GM21619 (cell line): ENCODE measurements at regions not wholly inside any gene's neighbourhood (a gene's known extent, or its start where the extent isn't known, plus 50 kb on each side); places are given as distances from the start of the nearest gene placed in this dataset.
"Not testable (repeated sequence)": the region's sequence is repeated elsewhere in the genome, so short reads cannot be mapped to it uniquely, and the experiment has no call there.

ENCODE experiments used
- ATAC-seq: cut with Tn5 transposase; IDR thresholded peaks from one replicate; pipeline ENCODE4 v1.9.1; 2021; ENCODE audit not compliant: unreplicated experiment

DNA sequence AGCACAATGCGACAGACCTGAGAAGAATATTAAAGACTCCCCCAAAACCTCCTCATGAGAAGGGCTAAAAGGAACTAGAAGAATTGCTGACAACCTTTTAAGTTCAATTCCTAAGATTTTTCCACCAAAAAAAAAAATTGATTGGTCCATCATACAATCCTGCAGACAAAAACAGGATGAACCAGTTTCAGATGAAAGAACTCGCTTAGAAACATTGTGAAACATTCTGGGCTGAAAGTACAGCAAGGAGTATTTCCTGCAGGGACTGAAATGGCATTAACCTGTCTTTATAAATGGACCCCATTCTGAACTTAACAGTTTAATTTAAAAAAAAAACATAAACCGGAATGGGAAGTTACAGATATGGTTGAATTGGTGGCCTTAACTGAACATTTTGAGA lies 96.0 kb upstream of the FAM174B start:
- ATAC-seq, result no peak

DNA sequence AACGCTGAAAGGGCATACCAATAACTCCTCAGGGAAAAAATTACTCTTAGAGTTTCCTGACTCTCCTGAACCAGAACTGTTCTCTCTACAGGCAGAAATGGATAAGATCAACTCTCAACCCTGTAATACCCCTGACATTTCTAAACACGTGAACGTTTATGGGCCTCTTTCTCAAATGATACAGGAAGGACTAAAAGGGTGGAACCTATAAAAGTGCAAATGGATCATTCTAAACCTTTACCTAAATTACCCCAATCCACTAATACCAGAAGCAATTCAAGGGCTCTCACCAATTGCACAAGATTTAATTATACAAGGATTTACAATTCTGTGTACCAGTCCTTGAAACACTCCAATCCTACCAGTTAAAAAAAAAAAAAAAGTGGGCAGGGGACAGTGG lies 98.0 kb upstream of the FAM174B start:
- no peak for ATAC-seq

DNA sequence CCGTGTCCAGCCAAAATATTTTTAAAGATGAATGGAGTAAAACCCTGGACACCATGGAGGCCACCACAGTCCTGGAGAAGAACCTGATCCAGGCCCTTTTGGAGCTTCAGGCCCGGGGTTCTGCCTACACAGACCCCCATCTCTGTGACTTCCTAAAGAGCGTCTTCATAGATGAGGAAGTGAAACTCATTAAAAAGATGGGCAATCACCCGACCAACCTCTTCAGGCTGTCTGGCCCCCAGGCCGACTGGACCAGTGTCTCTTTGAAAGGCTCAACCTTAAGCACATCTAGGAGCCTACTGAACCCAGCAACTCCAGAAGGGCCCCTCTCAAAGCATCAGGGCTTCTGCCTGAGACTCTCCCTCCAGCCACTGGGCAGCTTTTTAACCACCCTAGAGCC lies 107.9 kb upstream of the FAM174B start:
- ATAC-seq, result no peak

DNA sequence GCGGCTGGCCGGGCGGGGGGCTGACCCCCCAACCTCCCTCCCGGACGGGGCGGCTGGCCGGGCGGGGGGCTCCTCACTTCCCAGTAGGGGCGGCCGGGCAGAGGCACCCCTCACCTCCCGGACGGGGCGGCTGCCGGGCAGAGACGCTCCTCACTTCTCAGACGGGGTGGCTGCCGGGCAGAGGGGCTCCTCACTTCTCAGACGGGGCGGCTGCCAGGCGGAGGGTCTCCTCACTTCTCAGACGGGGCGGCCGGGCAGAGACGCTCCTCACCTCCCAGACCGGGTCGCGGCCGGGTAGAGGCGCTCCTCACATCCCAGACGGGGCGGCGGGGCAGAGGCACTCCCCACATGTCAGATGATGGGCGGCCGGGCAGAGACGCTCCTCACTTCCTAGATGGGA lies 112.6 kb upstream of the FAM174B start:
- not testable (repeated sequence) for ATAC-seq

DNA sequence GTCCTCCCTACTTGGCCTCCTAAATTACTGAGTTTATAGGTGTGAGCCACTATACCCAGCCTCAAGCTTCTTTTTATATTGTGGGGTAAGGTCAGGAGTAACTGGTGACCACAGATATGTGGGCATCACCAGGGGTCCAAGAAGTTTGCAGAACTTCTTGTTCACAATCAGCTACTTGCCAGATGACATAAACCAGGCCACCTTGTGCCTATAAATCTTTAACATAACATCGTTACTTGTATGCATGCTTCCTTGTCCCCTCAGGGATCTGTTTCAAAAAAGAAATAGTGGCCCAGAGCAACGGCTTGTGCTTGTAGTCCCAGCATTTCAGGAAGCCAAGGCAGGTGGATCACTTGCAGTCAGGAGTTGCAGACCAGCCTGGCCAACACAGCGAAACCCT lies 115.1 kb upstream of the FAM174B start:
- ATAC-seq, result no peak

DNA sequence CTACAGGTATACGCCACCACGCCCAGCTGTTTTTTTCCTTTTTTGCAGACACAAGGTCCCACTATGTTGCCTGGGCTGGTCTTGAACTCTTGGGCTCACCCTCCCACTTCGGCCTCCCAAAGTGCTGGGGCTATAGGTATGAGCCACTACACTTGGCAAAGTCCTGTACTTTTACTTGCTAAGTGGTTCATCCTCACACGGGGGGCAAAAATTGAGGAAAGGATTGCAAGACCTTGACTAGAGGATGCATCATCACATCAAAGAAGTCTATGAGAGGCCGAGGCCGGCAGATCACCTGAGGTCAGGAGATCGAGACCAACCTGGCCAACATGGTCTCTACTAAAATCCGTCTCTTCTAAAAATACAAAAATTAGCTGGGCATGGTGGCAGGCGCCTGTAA lies 116.5 kb upstream of the FAM174B start:
- ATAC-seq, result no peak

DNA sequence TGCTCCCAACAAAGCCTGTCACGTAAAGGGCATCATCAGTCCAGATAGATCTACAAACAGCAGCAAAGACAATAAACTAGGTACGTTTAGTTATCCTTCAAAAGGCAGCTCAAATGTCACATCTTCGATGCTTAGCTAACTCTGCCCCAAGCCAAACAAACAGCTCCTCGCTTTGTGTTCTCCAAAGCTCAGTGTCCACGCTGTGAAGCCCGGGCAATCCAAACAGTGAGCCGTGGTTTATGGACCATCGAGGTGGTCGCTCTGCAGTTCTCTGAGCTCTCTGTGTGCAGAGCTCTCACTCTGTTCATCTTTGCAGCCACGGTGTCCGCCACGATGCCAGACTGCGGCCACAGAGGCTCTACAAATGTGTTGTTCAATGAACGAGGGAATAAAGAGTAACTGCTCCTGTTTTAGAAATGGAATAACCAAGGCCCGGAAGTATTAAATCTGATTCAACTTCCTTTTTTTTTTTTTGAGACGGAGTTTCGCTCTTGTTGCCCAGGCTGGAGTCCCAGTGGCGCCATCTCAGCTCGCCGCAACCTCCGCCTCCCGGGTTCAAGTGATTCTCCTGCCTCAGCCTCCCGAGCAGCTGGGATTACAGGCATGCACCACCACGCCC lies 117.2 kb upstream of the FAM174B start:
- no peak for ATAC-seq

DNA sequence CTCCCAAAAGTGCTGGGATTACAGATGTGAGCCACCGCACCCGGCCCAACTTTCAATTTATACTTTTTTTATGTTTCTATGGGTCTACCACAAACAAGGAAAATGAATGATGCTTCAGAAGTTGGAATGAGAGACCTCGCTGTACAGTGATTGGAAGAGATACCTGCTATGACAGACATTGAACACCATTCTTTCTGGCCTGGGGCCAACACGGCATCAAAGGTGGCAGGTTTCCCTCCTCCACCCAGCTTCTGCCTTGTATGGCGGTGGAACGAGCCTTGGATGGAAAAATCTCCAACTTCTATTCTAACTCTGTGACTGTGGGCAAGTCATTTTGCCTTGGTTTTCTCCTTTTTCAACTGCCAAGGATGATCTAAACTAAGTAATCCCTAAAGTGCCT lies 117.8 kb upstream of the FAM174B start:
- ATAC-seq, result no peak

DNA sequence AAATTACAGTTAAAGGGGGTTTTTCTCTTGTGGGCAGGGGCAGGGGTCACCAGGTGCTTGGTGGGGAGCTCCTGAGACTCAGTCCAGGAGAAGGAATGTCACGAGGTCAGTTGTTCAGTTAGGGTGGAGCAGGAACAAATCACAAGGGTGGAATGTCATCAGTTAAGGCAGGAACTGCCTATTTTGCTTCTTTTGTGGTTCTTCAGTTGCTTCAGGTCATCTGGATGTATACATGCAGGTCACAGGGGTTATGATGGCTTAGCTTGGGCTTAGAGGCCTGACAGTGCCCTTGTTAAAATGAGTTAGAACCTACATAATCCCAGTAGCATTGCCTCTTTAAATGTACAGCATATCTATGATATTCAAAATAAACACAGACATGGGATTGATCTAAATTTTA lies 120.2 kb upstream of the CHD2 start:
- no peak for ATAC-seq

DNA sequence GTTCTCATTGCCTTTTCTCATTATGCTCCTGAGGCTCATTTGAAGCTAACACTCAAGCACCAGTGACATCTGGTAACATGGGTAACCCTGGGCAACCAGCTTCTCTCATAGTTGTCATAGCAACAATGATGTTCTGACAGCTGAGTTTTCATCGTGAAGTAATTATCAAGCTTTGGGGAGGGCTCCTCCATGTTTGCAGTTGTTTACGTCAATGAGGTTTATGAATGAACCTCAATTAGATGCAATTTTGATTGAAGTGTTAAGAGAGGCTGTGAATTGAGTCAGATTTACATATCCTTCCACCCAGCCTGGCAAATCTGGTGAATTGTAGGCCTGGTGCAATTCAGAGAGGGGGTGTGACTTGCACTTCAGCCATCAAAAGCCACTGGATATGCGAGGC lies 119.3 kb upstream of the CHD2 start:
- no peak for ATAC-seq

DNA sequence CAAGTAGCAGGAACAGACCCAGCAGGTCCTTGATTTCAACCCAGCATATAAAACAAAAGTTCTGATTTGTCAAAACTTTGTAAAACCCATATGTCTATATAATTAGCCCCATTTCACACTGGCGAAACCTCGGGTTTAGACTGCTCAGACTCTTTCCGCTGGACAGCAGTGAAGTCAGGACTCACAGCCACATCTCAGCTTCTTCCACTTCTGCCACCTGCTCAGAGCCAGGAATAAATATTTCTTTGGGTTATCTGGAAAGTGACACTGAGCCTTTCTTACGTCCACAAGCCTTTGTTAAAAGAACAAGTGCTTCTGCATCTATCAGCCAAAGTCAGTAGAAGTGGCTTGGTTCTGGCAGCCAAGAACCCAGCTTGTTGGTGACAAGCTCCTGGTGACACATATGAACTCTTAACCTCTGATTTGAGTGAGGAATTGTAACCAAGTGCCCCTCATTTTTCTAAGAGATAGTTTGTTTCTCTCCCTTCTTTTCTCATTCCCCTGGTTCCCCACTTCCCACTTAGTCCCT lies 118.1 kb upstream of the CHD2 start:
- no peak for ATAC-seq

DNA sequence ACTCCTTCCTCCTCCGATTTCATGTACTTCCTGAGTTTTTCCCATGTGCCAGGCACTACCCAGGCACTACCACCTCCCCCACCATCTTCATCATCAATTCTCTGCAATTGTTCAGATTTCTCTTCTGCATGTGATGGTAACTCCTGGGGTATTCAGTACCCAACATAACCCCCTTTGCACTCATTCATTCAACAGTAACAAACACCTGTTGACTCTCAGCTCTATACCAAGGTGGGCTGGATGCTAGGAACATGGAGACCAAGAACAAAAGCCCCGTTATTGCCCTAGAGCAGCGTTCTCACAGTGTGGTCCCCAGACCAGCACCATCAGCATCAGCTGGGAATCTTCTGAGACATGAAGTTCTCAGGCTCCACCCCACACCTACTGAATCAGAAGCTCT lies 113.0 kb upstream of the CHD2 start:
- no peak for ATAC-seq

DNA sequence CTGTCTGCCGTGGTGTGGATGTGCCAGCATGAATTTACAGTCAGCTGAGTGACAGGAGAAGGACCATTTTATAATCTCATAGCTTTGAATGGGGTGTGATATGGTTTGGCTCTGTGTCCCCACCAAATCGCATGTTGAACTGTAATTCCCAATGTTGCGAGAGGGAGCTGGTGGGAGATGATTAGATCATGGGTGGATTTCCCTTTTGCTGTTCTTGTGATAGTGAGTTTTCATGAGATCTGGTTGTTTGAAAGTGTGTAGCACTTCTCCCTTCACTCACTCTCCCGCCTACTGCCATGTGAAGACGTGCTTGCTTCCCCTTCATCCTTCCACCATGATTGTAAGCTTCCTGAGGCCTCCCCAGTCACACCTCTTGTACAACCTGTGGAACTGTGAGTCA lies 111.9 kb upstream of the CHD2 start:
- no peak for ATAC-seq

DNA sequence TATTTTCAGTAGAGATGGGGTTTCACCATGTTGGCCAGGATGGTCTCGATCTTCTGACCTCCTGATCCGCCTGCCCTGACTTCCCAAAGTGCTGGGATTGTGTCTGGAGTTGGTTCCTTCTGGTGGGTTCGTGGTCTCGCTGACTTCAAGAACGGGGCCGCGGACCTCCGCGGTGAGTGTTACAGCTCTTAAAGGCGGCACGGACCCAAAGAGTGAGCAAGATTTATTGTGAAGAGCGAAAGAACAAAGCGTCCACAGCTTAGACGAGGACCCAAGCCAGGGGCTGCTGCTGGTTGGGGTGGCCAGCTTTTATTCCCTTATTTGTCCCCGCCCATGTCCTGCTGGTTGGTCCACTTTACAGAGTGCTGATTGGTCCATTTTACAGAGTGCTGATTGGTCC lies 111.3 kb upstream of the CHD2 start:
- ATAC-seq, result not testable (repeated sequence)

DNA sequence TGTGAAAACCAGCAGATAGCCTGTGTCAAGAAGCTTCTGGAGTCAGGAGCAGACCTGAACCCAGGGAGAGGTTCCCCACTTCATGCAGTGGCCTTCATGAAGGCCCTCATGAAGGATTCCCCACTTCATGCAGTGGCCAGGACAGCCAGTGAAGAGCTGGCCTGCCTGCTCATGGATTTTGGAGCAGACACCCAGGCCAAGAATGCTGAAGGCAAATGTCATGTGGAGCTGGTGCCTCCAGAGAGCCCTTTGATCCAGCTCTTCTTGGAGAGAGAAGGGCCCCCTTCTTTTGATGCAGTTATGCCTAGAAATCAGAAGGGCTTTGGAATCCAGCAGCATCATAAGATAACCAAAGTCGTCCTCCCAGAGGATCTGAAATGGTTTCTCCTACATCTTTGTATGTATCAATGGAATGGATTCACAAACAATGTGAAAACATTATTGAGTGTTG lies 103.9 kb upstream of the CHD2 start:
- no peak for ATAC-seq

DNA sequence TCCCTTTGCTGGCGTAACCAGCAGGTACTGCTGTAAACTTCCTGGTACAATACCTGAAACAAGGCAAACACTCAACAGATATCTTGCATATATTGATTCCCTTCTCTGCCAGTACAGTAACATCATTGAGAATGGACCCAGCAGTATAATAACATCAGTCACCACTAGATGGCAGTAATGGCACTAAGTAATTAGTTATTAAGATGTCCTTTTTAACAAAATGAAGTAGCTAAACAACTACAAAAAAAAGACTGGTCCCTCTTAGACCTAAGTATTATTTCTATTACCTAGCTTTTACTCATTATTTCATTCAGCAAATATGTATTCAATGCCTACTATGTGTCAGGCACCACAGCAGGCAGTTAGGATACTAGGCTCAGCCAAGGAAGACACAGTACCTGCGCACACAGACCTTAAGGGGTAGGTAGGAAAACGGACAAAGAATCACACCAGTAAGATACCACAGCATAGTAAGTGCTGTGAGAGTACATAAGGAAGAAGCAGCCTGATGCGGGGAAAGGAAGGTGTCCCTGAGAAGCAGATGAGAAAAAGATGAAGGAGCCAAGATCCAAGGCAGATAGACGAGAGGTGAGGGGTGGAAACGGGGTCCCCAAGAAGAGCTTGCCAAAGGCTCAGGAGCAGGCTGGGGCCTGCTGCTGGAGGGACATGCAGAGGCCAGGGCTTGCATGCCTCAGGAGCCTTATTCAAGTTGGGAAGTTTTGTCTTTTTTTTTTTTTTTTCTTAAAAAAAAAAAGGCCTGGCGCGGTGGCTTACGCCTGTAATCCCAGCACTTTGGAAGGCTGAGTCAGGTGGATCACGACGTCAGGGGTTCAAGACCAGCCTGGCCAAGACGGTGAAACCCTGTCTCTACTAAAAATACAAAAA lies 102.7 kb upstream of the CHD2 start:
- peak; percentile 83 for ATAC-seq

DNA sequence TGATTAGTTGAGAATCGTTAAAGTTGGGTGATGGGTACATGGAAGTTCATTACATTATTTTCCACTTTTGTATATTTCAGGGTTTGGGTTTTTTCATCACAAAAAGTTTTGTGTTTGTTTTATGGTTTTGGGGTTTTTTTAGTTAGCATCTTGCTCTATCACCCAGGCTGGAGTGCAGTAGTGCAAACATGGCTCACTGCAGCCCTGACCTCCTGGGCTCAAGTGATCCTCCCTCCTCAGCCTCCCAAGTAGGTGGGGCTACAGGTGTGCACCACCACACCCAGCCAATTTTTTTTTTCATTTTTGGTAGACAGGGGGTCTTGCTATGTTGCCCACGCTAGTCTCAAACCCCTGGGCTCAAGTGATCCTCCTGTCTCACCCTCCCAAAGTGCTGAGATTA lies 100.1 kb upstream of the CHD2 start:
- no peak for ATAC-seq

DNA sequence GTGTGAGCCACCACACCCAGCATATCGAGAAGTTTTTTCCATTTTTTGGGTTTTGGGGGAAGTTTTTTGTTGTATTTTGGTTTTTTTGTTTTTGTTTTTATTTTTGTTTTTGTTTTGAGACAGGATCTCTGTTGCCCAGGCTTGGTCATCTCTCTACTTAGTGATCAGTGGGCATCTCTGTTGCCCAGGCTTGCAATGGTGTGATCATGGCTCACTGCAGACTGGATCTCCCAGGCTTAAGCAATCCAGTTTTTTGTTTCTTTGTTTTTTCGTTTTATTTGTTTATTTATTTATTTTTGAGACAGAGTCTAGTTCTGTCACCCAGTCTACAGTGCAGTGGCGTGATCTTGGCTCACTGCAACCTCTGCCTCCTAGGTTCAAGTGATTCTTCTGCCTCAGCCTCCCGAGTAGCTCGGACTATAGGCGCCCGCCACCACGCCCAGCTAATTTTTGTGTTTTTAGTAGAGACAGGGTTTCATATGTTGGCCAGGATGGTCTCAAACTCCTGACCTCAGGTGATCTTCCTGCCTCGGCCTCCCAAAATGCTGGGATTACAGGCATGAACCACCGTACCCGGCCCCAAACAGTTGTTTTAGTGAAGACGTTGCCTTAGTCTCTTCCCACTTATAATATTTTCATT lies 99.6 kb upstream of the CHD2 start:
- not testable (repeated sequence) for ATAC-seq

DNA sequence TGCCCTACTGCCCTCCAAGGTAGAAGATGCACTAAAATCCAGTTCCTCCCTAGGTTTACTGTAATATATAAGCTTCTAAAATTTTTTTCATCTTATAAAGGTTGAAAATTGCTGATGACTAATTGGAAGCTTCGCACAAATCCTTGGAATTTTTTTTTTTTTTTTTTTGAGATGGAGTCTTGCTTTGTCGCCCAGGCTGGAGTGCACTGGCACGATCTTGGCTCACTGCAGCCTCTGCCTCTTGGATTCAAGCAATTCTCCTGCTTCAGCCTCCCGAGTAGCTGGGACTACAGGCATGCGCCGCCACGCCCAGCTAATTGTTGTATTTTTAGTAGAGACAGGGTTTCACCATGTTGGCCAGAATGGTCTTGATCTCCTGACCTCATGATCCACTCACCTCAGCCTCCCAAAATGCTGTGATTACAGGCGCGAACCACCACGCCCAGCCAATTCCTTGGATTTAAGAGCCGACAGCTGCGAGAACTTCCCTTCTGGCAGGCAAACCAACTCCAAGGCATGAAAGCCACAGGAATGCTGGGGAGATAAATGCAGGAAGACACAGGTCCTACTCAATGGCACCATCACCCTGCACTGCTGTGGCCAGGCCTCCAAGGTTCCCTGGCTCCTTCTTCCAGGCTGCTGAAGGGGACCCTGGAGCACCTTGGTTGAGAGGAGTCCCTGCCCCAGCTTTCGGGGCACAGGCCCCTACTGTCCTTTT lies 98.9 kb upstream of the CHD2 start:
- ATAC-seq, result not testable (repeated sequence)

DNA sequence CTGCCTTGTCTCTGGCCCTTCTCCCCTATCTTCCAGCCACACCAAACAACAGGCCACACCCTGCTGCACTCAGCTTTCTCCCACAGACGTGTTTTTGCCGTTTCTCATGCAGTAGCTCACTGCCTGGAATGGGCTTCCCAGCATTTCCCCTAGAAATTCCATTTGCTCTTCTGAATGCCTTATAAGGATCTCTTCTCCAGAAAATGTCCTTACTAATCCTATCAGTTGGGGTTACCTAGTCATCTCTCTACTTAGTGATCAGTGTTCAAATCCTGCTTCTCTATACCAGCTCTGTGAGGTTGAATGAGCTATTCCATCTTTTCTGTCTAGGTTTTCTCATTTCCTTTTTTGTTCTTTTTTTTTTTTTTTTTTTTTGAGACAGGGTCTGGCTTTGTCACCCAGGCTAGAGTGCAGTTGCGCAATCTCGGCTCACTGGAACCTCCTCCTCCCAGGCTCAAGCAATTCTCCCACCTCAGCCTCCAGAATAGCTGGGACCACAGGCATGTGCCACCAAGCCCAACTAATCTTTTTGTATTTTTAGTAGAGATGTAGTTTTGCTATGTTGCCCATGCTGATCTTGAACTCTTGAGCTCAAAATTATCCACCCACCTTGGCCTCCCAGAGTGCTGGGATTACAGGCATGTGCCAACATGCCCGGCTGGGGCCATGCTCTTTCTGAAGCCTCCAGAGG lies 98.2 kb upstream of the CHD2 start:
- no peak for ATAC-seq

DNA sequence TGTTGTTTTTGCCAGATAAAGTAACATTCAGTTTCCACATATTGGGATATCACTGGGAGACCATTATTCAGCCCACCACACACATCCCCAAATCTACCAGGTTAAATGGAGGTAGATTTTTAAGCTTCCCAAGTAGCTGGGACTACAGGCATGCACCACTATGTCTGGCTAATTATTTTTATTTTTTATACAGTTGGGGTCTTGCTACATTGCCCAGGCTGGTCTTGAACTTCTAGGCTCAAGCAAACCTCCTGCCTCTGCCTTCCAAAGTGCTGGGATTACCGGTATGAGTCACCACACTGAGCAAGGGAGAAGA lies 96.6 kb upstream of the CHD2 start:
- ATAC-seq, result no peak
